HG03066 (cell line): ENCODE measurements at regions not wholly inside any gene's neighbourhood (a gene's known extent, or its start where the extent isn't known, plus 50 kb on each side); places are given as distances from the start of the nearest gene placed in this dataset.
"Not testable (repeated sequence)": the region's sequence is repeated elsewhere in the genome, so short reads cannot be mapped to it uniquely, and the experiment has no call there.

Experiments used
- ATAC-seq: cut with Tn5 transposase; IDR thresholded peaks from one replicate; pipeline ENCODE4 v1.9.1; 2021; ENCODE audit warnings: low read depth; ENCODE audit not compliant: unreplicated experiment

GRCh38 chr17:27200476-27200875, 93.4 kb upstream of the WSB1 start:
- ATAC-seq: no peak

GRCh38 chr17:27203241-27203640, 90.7 kb upstream of the WSB1 start:
- no peak for ATAC-seq

GRCh38 chr17:27206447-27206846, 87.5 kb upstream of the WSB1 start:
- ATAC-seq: no peak

GRCh38 chr17:27207073-27207513, 86.8 kb upstream of the WSB1 start:
- no peak for ATAC-seq

GRCh38 chr17:27208370-27208769, 85.5 kb upstream of the WSB1 start:
- not testable (repeated sequence) for ATAC-seq

- ATAC-seq: no peak
These were observed 84.6 kb upstream of the WSB1 start for GRCh38 chr17:27209316-27209715.

GRCh38 chr17:27210809-27211208, 83.1 kb upstream of the WSB1 start:
- not testable (repeated sequence) for ATAC-seq

- no peak for ATAC-seq
These were observed 77.1 kb upstream of the WSB1 start for GRCh38 chr17:27216836-27217235.

GRCh38 chr17:27217631-27218030, 76.3 kb upstream of the WSB1 start:
- peak; percentile 57 for ATAC-seq

GRCh38 chr17:27218041-27218440, 75.9 kb upstream of the WSB1 start:
- no peak for ATAC-seq

- peak; percentile 72 for ATAC-seq
These were observed 75.0 kb upstream of the WSB1 start for GRCh38 chr17:27218719-27219488.

GRCh38 chr17:27222515-27222914, 71.4 kb upstream of the WSB1 start:
- no peak for ATAC-seq

- no peak for ATAC-seq
These were observed 69.2 kb upstream of the WSB1 start for GRCh38 chr17:27224526-27225315.

- ATAC-seq: no peak
These were observed 67.2 kb upstream of the WSB1 start for GRCh38 chr17:27226611-27227230.

GRCh38 chr17:27230996-27231395, 62.9 kb upstream of the WSB1 start:
- no peak for ATAC-seq

GRCh38 chr17:27232328-27232727, 61.6 kb upstream of the WSB1 start:
- no peak for ATAC-seq

GRCh38 chr17:27233059-27233458, 60.9 kb upstream of the WSB1 start:
- ATAC-seq: no peak

GRCh38 chr17:27233776-27234175, 60.1 kb upstream of the WSB1 start:
- no peak for ATAC-seq

GRCh38 chr17:27236717-27237315, 57.1 kb upstream of the WSB1 start:
- no peak for ATAC-seq

- ATAC-seq: no peak
These were observed 56.0 kb upstream of the WSB1 start for GRCh38 chr17:27237890-27238289.

GRCh38 chr17:27239046-27239445, 54.9 kb upstream of the WSB1 start:
- ATAC-seq: no peak
